HFF-Myc (cell line): ENCODE measurements at regions not wholly inside any gene's neighbourhood (a gene's known extent, or its start where the extent isn't known, plus 50 kb on each side); places are given as distances from the start of the nearest gene placed in this dataset.

Experiments
- DNase-seq: peaks from one replicate; pipeline ENCODE4 v3.0.0-alpha.2; 2011; ENCODE audit warnings: low read depth; ENCODE audit errors: extremely low read depth
- H3K4me3 ChIP-seq: replicated peaks from 2 replicates; pipeline ENCODE4 v1.5.1; 2011; ENCODE audit warnings: low read depth, mild to moderate bottlenecking, control low read depth, low read length
- TF ChIP-seq, protein P1 (sequence below): IDR thresholded peaks from 2 replicates; pipeline ENCODE4 v1.5.1; 2012; ENCODE audit warnings: mild to moderate bottlenecking, low read depth, low read length, control low read depth; ENCODE audit errors: missing control alignments

DNA sequence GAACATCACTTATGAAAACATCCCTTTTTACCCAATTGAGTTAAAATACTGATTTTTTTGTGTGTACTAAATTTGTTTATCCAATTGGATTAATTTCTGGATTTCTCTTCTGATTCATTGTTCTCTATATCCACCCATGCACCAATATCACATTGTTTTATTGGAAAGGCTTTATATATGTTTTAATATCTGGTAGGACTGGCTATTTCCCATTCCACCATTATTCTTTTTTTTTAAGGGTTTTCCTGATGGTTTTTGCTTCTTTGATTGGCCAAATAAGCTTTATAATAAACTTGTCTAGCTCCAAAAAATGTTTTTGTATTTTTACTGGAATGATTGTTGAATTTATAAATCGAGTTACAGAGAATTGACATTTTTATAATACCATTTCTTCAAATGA lies 59.4 kb upstream of the DOK5 start:
- no peak overlapping the region for H3K4me3 ChIP-seq
- TF ChIP-seq, protein P1, sequence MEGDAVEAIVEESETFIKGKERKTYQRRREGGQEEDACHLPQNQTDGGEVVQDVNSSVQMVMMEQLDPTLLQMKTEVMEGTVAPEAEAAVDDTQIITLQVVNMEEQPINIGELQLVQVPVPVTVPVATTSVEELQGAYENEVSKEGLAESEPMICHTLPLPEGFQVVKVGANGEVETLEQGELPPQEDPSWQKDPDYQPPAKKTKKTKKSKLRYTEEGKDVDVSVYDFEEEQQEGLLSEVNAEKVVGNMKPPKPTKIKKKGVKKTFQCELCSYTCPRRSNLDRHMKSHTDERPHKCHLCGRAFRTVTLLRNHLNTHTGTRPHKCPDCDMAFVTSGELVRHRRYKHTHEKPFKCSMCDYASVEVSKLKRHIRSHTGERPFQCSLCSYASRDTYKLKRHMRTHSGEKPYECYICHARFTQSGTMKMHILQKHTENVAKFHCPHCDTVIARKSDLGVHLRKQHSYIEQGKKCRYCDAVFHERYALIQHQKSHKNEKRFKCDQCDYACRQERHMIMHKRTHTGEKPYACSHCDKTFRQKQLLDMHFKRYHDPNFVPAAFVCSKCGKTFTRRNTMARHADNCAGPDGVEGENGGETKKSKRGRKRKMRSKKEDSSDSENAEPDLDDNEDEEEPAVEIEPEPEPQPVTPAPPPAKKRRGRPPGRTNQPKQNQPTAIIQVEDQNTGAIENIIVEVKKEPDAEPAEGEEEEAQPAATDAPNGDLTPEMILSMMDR, result no peak
- DNase-seq, result no peak

DNA sequence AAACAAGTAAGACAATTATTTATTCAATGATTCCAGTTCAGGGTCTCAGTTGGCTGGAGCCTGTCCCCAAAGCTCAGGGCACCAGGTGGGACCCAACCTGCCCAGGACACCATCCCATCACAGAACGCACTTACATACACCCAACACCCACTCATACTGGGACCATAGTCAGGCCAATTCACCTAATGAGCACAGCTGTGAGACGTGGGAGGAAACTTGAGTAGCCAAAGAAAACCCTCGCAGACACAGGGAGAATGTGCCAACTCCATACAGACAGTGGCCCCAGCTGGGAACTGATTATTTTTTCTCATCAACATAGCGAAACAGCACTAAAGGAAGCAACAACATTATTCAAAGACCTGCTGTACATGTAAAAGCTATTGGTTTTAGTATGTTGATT lies 58.6 kb upstream of the DOK5 start:
- no peak overlapping the region for H3K4me3 ChIP-seq
- TF ChIP-seq, protein P1, result no peak
- no peak for DNase-seq

DNA sequence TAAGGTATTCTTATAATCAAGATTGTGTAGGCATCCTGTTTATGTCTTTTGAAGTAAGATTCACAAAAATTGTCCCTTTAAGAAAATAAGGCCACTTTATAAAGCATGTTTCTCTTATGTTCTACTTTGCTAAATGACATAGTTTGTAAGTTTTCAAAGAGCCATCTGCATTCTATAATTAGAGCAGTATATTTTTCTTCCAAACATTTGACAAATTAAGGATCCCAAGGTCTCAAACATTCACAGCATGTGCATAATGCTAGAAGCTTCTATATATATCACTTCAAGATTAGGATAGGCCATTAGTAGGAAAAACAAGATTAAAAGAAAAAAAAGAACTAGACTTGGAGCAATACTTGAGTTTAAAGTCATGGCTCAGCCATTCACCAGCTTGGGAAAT lies 55.9 kb upstream of the DOK5 start:
- TF ChIP-seq, protein P1, result no peak
- DNase-seq, result no peak
- no peak overlapping the region for H3K4me3 ChIP-seq
